ENCODE measurements at regions not wholly inside any gene's neighbourhood (a gene's known extent, or its start where the extent isn't known, plus 50 kb on each side); places are given as distances from the start of the nearest gene placed in this dataset.
A peak's percentile ranks its signal among the peaks of the same experiment; 100 is the strongest.
"Not testable (repeated sequence)": the region's sequence is repeated elsewhere in the genome, so short reads cannot be mapped to it uniquely, and the experiment has no call there.

DNA sequence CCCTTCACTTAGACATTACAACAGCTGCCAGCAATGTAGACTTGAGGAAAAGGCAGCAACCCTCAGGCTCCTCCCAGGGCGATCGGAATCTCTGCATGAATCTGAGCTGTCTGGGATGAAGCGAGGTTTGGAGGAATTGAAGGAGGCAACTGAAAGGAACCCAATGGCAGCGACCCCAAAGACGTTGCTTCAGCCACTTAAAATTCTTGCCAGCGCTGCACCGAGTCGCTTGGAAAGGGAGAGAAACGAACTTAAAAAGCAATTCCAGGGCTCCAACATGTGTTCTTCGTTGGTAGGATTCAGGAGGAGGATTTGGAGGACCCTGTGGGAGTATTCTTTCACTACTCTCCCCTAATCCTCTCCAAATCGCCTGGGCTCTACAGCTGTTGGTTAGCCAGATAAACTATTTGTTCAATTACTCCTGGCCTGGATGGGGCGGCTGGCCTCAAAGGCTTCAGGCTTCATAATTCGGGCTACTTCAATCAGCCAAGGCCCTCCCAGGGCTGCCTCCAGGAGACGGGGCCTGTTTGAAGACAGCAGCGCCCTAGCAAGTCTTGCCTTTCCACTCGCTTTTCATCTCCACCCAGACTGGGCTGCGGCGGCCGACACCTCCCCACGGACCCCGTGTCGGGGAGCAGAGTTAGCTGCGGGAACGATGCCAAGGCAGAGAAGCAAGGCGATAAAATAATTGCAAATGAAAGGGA, 72.4 kb upstream of the TMEM45B start:
- H3K27me3 ChIP-seq (ENCODE audit: control insufficient read depth, insufficient read depth, low read length) = no peaks in the 10 kb centered on the region
- H3K36me3 ChIP-seq (ENCODE audit: control insufficient read depth, insufficient read depth, low read length) = no peaks in the 10 kb centered on the region
- TF ChIP-seq, protein P1, sequence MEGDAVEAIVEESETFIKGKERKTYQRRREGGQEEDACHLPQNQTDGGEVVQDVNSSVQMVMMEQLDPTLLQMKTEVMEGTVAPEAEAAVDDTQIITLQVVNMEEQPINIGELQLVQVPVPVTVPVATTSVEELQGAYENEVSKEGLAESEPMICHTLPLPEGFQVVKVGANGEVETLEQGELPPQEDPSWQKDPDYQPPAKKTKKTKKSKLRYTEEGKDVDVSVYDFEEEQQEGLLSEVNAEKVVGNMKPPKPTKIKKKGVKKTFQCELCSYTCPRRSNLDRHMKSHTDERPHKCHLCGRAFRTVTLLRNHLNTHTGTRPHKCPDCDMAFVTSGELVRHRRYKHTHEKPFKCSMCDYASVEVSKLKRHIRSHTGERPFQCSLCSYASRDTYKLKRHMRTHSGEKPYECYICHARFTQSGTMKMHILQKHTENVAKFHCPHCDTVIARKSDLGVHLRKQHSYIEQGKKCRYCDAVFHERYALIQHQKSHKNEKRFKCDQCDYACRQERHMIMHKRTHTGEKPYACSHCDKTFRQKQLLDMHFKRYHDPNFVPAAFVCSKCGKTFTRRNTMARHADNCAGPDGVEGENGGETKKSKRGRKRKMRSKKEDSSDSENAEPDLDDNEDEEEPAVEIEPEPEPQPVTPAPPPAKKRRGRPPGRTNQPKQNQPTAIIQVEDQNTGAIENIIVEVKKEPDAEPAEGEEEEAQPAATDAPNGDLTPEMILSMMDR (IDR thresholded peaks at IDR 0.05; ENCODE audit: insufficient read depth, low read length, poor library complexity, severe bottlenecking) = no peak
- no peak for DNase-seq (ENCODE audit: low read depth)
- H3K4me3 ChIP-seq (ENCODE audit: low read depth, low read length) = no peak overlapping the region

DNA sequence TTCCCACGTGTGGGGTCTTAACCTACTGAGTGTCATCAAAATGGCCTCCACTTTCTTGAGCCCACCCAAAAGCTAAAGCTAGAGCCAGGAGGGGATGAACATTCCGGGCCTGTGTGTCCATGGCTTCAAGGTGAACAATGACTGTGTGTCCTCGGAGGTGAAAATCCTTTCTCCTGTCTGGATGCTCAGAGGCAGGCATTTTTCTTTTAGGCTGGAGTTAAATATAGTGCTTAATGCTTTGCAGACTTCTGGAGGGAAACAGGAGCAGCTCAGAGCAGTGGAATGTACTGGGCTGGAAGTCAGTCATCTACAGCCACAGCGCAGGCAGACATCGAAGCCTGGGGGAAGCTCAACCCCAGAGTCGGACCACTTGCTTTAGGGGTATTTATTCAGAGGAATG, 68.6 kb upstream of the TMEM45B start:
- H3K36me3 ChIP-seq (ENCODE audit: control insufficient read depth, insufficient read depth, low read length) = no peaks in the 10 kb centered on the region
- H3K27me3 ChIP-seq (ENCODE audit: control insufficient read depth, insufficient read depth, low read length) = peaks cover 4% of the 10 kb centered on the region
- no peak overlapping the region for H3K4me3 ChIP-seq (ENCODE audit: low read depth, low read length)
- DNase-seq (ENCODE audit: low read depth) = no peak
- TF ChIP-seq, protein P1 (IDR thresholded peaks at IDR 0.05; ENCODE audit: insufficient read depth, low read length, poor library complexity, severe bottlenecking) = no peak

DNA sequence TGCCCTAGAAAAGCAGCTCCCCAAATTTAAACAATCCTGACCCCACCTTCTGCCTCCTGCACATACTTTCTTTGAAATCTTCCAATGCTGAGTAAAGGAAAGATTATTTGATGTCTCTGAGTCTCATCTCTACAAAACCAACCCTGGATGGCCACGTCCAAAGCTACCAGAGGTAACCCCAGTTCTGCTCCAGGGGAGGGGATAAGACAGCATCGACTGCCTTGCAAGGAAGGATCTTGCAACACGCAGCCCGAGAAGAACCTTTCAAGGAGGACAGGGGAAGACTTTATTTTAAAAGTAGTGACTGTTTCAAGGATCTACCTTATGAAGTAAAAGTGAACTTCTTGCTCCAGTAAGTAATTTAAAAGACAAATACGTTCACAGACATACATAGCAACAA, 66.5 kb upstream of the TMEM45B start:
- peaks cover 4% of the 10 kb centered on the region for H3K27me3 ChIP-seq (ENCODE audit: control insufficient read depth, insufficient read depth, low read length)
- no peaks in the 10 kb centered on the region for H3K36me3 ChIP-seq (ENCODE audit: control insufficient read depth, insufficient read depth, low read length)
- DNase-seq (ENCODE audit: low read depth) = no peak
- no peak overlapping the region for H3K4me3 ChIP-seq (ENCODE audit: low read depth, low read length)
- TF ChIP-seq, protein P1 (IDR thresholded peaks at IDR 0.05; ENCODE audit: insufficient read depth, low read length, poor library complexity, severe bottlenecking) = no peak

DNA sequence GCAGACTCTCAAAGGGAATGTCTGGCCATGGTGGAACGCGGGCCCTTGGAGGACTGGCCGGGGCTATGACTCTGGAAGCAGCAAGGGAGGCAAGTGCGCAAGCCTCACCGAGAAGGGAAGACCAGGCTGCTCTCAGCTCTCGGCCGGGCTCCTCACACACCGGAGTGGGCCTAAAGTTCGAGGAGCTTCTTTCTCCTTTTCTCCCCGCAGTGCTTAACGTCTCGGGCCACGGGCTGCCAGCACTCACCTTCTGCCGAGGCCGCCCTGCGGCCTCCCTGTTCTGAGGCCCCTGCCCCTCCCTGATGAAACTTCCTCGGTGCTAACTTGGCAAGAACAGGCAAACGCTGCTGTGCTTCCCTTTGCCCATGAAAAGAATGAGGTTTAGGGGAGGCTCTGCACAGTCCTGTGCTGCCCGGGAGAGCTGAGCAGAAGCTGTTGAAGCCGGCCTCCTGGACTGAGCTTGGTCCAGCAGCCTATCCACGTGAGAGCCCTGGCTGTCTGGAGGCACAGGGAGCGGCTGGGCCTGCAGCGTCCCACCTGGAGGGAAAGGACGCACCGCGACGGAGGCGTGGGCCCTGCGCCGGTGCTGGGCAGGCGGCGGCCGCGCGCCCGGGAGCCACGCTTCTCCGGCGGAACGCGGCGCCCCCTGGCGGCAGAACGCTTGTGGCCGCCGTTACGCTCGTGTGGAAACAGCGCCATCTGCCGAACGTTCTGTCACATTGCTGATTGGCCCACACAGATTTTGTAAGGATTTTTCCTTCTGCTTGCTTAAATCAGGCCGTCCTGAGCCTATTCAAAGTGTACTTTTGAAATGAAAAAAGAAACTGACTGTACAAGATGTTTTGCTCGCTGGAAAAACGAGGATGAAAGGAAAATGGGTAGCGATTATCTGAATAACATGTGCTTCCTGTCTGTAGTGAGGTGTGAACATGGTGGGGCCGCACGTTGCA, 65.0 kb upstream of the TMEM45B start:
- TF ChIP-seq, protein P1 (IDR thresholded peaks at IDR 0.05; ENCODE audit: insufficient read depth, low read length, poor library complexity, severe bottlenecking) = peak; percentile 89
- no peak overlapping the region for H3K4me3 ChIP-seq (ENCODE audit: low read depth, low read length)
- no peak for DNase-seq (ENCODE audit: low read depth)
- peaks cover 4% of the 10 kb centered on the region for H3K27me3 ChIP-seq (ENCODE audit: control insufficient read depth, insufficient read depth, low read length)
- no peaks in the 10 kb centered on the region for H3K36me3 ChIP-seq (ENCODE audit: control insufficient read depth, insufficient read depth, low read length)

DNA sequence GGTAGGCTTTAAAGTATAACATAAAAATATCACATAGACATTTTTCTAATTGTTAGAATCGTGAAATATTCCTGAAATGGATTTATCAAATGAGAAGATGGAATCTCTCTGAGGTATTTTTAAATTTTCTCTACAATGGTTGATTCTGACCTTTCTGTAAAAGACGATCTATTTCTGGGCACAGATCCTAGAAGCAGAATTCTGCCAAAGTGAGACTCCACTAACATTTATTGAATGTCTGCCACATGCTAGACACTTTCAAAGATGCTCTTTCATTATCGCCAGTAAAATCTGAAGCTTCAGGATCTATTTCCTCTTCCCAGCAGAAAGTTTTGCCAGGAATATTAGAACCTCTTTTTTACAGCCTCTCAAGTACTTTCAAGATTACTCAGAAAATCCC, 64.1 kb upstream of the TMEM45B start:
- DNase-seq (ENCODE audit: low read depth) = no peak
- H3K36me3 ChIP-seq (ENCODE audit: control insufficient read depth, insufficient read depth, low read length) = no peaks in the 10 kb centered on the region
- H3K4me3 ChIP-seq (ENCODE audit: low read depth, low read length) = no peak overlapping the region
- H3K27me3 ChIP-seq (ENCODE audit: control insufficient read depth, insufficient read depth, low read length) = peaks cover 4% of the 10 kb centered on the region
- TF ChIP-seq, protein P1 (IDR thresholded peaks at IDR 0.05; ENCODE audit: insufficient read depth, low read length, poor library complexity, severe bottlenecking) = no peak

DNA sequence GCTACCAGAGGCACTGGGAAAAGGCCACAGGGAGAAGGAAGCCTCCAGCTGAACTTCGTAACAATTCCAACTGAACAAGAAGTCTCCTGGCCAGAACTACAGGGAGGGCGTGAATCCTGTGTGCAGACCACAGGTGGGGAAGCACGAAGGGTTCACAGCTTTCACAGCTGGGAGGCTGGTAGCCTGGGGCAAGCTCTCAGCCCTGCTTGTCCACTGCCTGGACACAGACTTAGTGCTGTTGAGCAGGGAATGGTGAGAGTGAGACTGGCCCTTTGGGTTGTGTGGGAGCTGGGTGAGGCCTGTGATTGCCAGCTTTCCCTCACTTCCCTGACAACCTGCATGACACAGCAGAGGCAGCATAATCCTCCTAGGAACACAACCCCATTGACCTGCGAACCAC, 52.1 kb upstream of the TMEM45B start:
- H3K27me3 ChIP-seq (ENCODE audit: control insufficient read depth, insufficient read depth, low read length); H3K4me3 ChIP-seq (ENCODE audit: low read depth, low read length); DNase-seq (ENCODE audit: low read depth); H3K36me3 ChIP-seq (ENCODE audit: control insufficient read depth, insufficient read depth, low read length): not testable (repeated sequence)

DNA sequence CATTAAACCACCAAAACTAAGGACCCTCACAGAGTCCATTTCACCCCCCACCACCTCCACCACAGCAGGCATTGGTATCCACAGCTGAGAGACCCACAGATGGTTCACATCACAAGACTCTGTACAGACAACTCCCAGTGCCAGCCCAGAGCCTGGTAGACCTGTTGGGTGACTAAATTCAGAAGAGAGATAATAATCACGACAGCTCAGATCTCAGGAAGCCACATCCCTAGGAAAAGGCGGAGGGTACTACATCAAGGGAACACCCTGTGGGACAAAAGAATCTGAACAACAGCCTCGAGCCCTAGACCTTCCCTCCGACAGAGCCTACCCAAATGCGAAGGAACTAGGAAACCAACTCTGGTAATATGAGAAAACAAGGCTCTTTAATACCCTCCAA, 51.4 kb upstream of the TMEM45B start:
- not testable (repeated sequence) for H3K36me3 ChIP-seq (ENCODE audit: control insufficient read depth, insufficient read depth, low read length); DNase-seq (ENCODE audit: low read depth); H3K4me3 ChIP-seq (ENCODE audit: low read depth, low read length); H3K27me3 ChIP-seq (ENCODE audit: control insufficient read depth, insufficient read depth, low read length)

Measured in kidney epithelial cell (primary cell).